Breast epithelium (tissue), 3 donors: ENCODE measurements at regions not wholly inside any gene's neighbourhood (a gene's known extent, or its start where the extent isn't known, plus 50 kb on each side); places are given as distances from the start of the nearest gene placed in this dataset.

Experiments
- CTCF ChIP-seq, 3 donors: fragments of 450-650 bp; IDR thresholded peaks; one replicate each; pipeline ENCODE4 v1.5.1; 2016 to 2017; ENCODE audit warnings: antibody characterized with exemption in 3 of 3, mild to moderate bottlenecking in 3 of 3, moderate library complexity in 3 of 3
- POLR2A ChIP-seq: fragments of 450-650 bp; IDR thresholded peaks from one replicate; pipeline ENCODE4 v1.6.1; 2016; ENCODE audit warnings: antibody characterized with exemption, mild to moderate bottlenecking, moderate library complexity
- POLR2AphosphoS5 ChIP-seq, 3 donors: sonication (generic); formaldehyde crosslinking; IDR thresholded peaks; one replicate each; pipeline ENCODE4 v1.6.1; 2017; ENCODE audit warnings: antibody characterized with exemption in 3 of 3

- TF ChIP-seq POLR2AphosphoS5 (IDR thresholded peaks at IDR 0.05) (no peak), POLR2A (no peak), CTCF (IDR thresholded peaks at IDR 0.05) (no peak)
Measured at GRCh38 chr12:84135586-84136279, 776.9 kb downstream of the SLC6A15 start.
